Activated naive CD4-positive, alpha-beta T cell treated with anti-CD3 and anti-CD28 coated beads, Interleukin-2, amount 50 U/mL, for 72 hours (primary cell): ENCODE measurements at regions not wholly inside any gene's neighbourhood (a gene's known extent, or its start where the extent isn't known, plus 50 kb on each side); places are given as distances from the start of the nearest gene placed in this dataset.

Source experiments
- ATAC-seq, 2 donors: fragments of 150-1000 bp; cut with Tn5 transposase; 2 replicates each; pipeline ENCODE4 v1.10.0; 2021; ENCODE audit warnings: mild to moderate bottlenecking in 2 of 2, moderate library complexity in 2 of 2
- DNase-seq, 2 donors: peaks; one replicate each; pipeline ENCODE4 v3.0.0; 2021 to 2022; ENCODE audit warnings: low spot score in 2 of 2
- H3K27ac Mint-ChIP-seq, 2 donors: one replicate each; pipeline ENCODE4 v1.8.0; 2022; ENCODE audit warnings: mild to moderate bottlenecking in 2 of 2, mixed read lengths in 2 of 2
- H3K36me3 Mint-ChIP-seq, 2 donors: one replicate each; pipeline ENCODE4 v1.8.0; 2022; ENCODE audit warnings: mixed read lengths in 2 of 2
- H3K9me3 Mint-ChIP-seq, 2 donors: one replicate each; pipeline ENCODE4 v1.8.0; 2022; ENCODE audit warnings: mixed read lengths in 2 of 2

- no peak for DNase-seq
- peaks cover 0 to 10% of the 10 kb centered on the region in 2 donors for H3K36me3 Mint-ChIP-seq
- H3K9me3 Mint-ChIP-seq: peaks cover 0 to 5% of the 10 kb centered on the region in 2 donors
- no peak for ATAC-seq
- H3K27ac Mint-ChIP-seq: no peak overlapping the region
These were observed 282.8 kb downstream of the ZEB2 start for GRCh38 chr2:144237108-144237507.

DNA sequence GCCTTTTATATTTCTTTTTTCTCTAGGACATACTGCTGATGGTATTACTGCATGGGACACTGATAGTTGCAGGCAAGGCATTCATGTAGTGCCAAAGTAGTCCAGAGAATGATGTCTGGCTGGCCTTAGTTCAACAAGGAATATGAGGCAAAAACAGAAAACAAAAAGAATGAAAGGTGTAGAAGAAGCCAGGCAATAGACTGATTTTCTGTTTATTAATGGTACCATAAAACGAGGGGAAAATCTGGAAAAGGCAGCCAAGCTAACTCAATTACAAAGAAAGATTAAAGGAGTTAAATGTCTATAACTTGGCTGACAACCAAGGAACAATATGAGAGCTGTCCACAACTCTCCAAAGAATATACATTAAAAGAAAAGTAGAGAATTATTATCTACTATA, 284.9 kb downstream of the ZEB2 start:
- DNase-seq (no peak), ATAC-seq (no peak)
- H3K27ac Mint-ChIP-seq: no peak overlapping the region
- peaks cover 0 to 5% of the 10 kb centered on the region in 2 donors for H3K9me3 Mint-ChIP-seq
- H3K36me3 Mint-ChIP-seq: peaks cover 0 to 10% of the 10 kb centered on the region in 2 donors

DNA sequence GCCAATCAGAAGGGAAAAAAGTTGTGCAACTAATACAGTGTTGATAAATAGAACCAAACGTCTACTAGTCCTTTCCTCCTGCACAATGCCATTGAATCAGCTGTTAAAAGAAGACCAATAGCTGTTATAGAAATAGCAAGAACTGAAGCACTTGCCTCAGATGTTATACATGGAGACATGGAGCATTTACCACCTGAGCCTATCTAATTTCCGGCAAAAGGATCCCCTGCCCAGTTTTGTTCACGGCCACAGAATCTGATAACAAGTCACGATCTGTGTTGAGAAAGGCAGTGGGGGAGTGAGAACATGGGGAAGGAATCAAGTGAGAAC, 285.4 kb downstream of the ZEB2 start:
- Mint-ChIP-seq H3K36me3 (peaks cover 0 to 10% of the 10 kb centered on the region in 2 donors), H3K9me3 (peaks cover 0 to 5% of the 10 kb centered on the region in 2 donors), H3K27ac (no peak overlapping the region)
- ATAC-seq (no peak), DNase-seq (no peak)

- Mint-ChIP-seq H3K27ac (peak overlapping the region; percentile 34 to 61), H3K36me3 (peaks cover 0 to 10% of the 10 kb centered on the region in 2 donors), H3K9me3 (peaks cover 0 to 5% of the 10 kb centered on the region in 2 donors)
- ATAC-seq (peak; percentile 52 to 80), DNase-seq (no peak)
These were observed 286.0 kb downstream of the ZEB2 start for GRCh38 chr2:144233733-144234541.

- H3K27ac Mint-ChIP-seq: peak overlapping the region; percentile 34 to 61
- peaks cover 0 to 10% of the 10 kb centered on the region in 2 donors for H3K36me3 Mint-ChIP-seq
- H3K9me3 Mint-ChIP-seq: peaks cover 0 to 5% of the 10 kb centered on the region in 2 donors
- DNase-seq: no peak
- ATAC-seq: peak; percentile 7 to 29
These were observed 286.6 kb downstream of the ZEB2 start for GRCh38 chr2:144233317-144233716.

- DNase-seq (no peak), ATAC-seq (peak; percentile 16 to 74)
- Mint-ChIP-seq H3K36me3 (peaks cover 0 to 5% of the 10 kb centered on the region in 2 donors), H3K27ac (peak overlapping the region in 1 of 2 donors; percentile 44), H3K9me3 (no peaks in the 10 kb centered on the region)
These were observed 289.4 kb downstream of the ZEB2 start for GRCh38 chr2:144230448-144231085.

DNA sequence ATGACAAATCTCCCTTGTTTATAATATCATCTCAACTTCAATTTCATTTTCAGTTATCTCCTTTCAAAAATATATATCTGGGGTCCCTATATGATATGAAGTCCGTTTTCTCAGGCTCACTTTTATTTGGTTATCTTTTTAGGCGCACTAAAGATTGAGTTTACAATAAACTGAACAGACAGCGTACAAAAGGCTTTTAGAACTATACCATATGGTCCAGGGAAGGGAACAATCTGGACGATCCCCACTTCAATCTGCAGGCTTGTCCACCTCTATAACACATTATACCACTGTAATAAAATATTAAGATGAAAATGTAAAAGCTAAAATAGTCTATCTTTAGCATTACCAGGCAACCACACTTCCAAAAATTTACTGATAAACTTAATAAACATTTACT, 289.9 kb downstream of the ZEB2 start:
- no peak for DNase-seq
- Mint-ChIP-seq H3K27ac (no peak overlapping the region), H3K9me3 (no peaks in the 10 kb centered on the region), H3K36me3 (peaks cover 0 to 3% of the 10 kb centered on the region in 2 donors)
- no peak for ATAC-seq

DNA sequence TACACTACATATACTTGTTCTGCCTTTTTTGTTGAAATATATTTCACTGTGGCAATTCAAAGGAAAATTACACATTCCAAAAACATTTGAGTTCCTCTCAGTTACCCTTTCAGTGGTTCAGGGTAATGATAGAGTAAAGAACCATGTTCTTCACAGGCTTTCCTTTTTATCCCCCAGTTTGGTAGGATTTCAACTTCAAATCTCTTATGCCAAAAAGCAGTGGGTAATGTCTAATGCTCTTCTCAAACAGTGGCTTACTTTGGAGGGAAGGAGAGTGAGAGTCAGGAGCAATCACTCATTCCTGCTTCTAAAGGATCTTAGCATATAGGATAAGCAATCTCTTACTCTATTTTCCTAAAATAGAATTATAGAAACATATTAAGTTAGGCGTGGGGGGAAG, 290.6 kb downstream of the ZEB2 start:
- Mint-ChIP-seq H3K27ac (no peak overlapping the region), H3K9me3 (no peaks in the 10 kb centered on the region), H3K36me3 (no peaks in the 10 kb centered on the region)
- DNase-seq: no peak
- no peak for ATAC-seq

DNA sequence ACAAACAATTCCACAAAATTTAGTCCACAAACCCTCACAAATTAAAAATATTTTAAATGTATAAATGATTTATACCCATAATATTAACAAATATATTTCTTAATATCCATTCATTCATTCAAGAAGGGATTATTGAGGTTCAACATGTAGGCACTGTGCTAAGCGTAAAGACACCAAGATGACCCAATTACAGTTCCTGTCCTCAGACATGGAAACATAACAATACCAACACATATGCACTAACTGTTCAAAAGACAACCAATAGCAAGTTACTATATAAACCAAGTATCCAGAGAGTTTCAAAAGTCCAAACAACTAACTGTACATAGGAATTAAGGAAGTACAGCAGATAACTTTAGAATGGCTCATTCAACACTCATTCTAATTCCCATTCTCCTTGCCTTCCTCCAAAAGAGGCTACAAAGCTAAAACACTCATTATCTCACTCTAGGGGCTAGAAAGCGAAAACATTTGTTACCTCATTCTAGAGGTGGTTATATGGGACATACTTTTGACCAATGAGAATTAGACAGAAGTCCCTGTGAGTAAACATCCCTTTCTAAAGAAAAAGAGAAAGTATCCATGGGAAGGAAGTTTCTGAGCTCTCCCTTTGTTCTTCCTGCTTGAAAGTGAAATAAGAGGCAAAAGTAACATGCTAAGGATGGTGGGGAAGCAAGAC, 292.4 kb downstream of the ZEB2 start:
- Mint-ChIP-seq H3K27ac (no peak overlapping the region), H3K9me3 (no peaks in the 10 kb centered on the region), H3K36me3 (no peaks in the 10 kb centered on the region)
- no peak for ATAC-seq
- no peak for DNase-seq

DNA sequence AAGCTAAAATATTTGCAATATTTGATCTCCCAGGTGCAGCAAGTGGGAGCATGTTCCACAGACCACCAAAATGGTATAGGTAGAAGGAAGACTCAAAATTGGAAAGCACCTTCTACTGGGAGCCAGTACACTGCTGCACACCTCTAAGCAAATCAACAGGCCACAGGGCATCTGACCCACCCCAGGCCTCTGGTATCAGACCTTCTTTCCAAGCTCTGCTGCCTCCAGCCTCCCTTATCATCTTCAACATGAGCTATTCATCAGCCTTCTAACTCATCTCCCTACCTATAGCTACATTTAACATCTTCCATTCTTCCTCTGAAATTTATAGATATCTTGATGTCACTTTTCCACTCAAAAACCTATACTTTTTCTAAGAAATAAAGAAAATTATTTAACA, 294.8 kb downstream of the ZEB2 start:
- Mint-ChIP-seq H3K9me3 (no peaks in the 10 kb centered on the region), H3K36me3 (no peaks in the 10 kb centered on the region), H3K27ac (no peak overlapping the region)
- ATAC-seq (no peak), DNase-seq (no peak)

GRCh38 chr2:144224472-144224871, 295.4 kb downstream of the ZEB2 start:
- Mint-ChIP-seq H3K9me3 (no peaks in the 10 kb centered on the region), H3K27ac (no peak overlapping the region), H3K36me3 (no peaks in the 10 kb centered on the region)
- DNase-seq: no peak
- ATAC-seq: no peak

GRCh38 chr2:144219979-144220378, 299.9 kb downstream of the ZEB2 start:
- DNase-seq: no peak
- no peaks in the 10 kb centered on the region for H3K36me3 Mint-ChIP-seq
- H3K9me3 Mint-ChIP-seq: no peaks in the 10 kb centered on the region
- ATAC-seq: no peak
- no peak overlapping the region for H3K27ac Mint-ChIP-seq

- H3K27ac Mint-ChIP-seq: no peak overlapping the region
- no peaks in the 10 kb centered on the region for H3K36me3 Mint-ChIP-seq
These were observed 301.9 kb downstream of the ZEB2 start for GRCh38 chr2:144217853-144218633.

DNA sequence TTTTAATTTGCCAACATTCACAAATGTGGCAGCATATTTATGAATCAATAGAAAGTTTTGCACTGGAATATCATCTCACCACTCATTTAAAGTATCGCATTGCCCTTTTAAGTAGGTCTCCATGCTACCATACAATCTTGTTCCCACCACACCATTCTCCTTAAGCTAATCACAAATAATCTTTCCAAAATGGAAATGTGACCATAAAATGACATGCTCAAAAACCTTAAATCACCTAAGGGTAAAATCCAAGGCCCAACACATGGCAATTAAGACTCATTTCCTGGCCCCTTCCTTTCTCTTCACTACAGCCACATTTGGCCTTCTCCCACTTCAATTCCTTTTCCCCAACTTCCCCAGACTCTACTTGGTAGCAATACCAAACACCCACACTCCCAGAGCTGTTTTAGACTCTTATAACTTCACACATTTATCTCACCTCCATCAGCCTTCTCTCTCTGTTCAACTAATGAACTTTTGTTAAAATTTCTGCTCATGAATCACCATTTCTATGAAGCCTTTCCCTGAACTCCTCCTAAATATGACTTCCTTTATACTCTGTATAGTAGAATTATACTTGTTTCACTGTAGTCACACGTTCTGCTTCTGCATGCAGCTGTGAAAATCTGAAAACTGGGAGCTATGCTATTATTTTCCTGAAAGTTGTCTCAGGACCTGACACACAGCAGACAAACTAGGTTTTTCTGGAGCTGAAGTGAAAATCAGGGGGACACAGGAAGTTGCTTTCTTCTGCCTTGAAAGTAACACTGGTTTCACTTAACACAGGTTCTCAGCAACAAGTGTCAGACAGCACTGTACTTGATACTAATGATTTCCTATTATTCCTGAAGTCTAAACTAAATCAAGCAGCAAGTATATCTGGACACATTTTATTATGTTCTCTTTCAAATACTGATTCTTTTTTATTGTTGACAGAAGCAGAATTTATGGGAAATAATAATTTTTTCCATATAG, 303.9 kb downstream of the ZEB2 start:
- H3K36me3 Mint-ChIP-seq: no peaks in the 10 kb centered on the region
- ATAC-seq: peak; percentile 50 to 52
- no peak for DNase-seq
- H3K27ac Mint-ChIP-seq: peak overlapping the region; percentile 56 to 68
- H3K9me3 Mint-ChIP-seq: no peaks in the 10 kb centered on the region

More at GRCh38 chr2:144217853-144218633, 301.9 kb downstream of the ZEB2 start:
- no peaks in the 10 kb centered on the region for H3K9me3 Mint-ChIP-seq
- DNase-seq: no peak
- no peak for ATAC-seq

DNA sequence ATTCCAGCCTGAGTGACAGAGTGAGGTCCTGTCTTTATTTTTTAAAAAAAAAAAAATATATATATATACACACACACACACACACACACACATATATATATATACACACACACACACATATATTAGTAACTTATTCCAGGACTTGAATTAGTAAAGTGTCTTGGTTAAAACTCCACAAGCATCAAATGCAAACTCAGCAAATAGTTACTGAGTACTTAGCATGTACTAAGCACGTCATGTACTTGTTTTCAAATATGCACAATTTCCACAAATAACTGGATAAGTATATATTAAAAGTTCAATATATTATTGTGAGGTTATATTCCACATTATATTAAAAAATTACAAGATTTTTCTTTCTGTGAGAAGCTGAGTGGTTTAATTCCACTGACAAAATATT, 304.7 kb downstream of the ZEB2 start:
- ATAC-seq (no peak), DNase-seq (no peak)
- Mint-ChIP-seq H3K36me3 (no peaks in the 10 kb centered on the region), H3K27ac (no peak overlapping the region), H3K9me3 (no peaks in the 10 kb centered on the region)

DNA sequence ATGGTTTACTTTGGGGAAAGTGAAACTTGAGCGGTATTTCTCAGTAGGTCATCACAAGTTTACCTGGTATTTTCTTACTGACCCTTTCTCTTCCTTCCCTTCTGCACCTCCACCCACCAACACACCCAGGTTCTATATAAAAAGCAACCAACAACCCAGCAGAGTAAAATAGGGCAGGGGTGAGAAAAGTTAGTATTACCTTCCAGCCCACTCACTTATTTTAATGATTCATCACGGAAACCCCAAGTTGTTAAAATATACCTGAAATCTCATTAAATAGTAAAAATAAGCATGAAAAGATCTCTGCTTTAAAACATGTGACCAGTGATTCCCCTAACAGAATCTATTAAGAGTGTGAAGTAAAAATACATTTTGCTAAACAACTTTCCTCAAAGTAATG, 306.1 kb downstream of the ZEB2 start:
- peak; percentile 29 to 48 for ATAC-seq
- H3K27ac Mint-ChIP-seq: no peak overlapping the region
- H3K36me3 Mint-ChIP-seq: no peaks in the 10 kb centered on the region
- no peak for DNase-seq
- H3K9me3 Mint-ChIP-seq: no peaks in the 10 kb centered on the region
